ENCODE measurements at regions not wholly inside any gene's neighbourhood (a gene's known extent, or its start where the extent isn't known, plus 50 kb on each side); places are given as distances from the start of the nearest gene placed in this dataset.
"Not testable (repeated sequence)": the region's sequence is repeated elsewhere in the genome, so short reads cannot be mapped to it uniquely, and the experiment has no call there.

DNA sequence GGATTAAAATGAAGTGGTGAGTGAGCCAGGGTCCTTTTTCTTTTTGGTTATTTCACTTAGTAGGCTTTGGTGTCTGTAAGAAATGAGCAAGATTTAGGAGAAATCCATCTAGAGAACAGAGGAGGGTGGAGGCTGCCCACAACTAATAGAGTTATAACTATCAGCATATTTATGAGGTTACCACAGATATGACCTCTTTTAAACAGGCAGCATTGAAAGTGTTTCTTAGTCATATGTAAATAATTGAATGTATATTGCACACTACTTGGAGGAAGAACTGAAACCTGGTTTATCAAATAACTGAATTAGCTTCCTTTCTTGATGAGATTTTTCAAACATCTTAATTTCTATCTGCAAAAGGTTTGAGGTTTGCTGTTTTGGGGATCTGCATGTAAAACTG, 483.1 kb upstream of the PIK3R1 start:
- peak; percentile 2 for DNase-seq

GRCh38 chr5:67731886-67732285, 483.7 kb upstream of the PIK3R1 start:
- no peak for DNase-seq

DNA sequence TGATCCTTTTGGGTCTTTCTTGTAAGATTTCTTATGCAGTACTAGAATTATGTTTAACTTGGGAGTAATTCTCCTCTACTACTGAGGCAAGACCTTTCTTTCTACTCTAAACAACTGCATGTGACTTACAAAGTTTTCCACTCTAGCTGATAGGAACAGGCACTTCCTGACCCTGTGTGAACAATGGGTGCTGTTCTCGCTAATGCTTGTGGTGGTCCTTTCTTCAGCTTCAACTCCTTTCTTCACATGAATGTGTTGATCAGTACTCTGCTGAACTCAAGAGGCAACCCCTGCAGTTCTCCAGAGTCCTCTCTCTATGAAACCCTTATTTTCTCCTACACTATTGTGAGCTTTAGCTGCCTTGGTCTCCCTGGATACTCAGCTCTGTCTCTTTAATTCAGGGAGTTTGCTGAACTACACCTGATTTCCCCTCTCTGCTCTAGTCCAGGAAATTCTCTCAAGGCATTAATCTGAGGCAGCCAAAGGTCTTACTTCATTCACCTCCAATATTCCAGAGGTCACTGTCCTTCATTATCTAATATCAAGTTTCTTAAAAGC, 484.6 kb upstream of the PIK3R1 start:
- no peak for DNase-seq

DNA sequence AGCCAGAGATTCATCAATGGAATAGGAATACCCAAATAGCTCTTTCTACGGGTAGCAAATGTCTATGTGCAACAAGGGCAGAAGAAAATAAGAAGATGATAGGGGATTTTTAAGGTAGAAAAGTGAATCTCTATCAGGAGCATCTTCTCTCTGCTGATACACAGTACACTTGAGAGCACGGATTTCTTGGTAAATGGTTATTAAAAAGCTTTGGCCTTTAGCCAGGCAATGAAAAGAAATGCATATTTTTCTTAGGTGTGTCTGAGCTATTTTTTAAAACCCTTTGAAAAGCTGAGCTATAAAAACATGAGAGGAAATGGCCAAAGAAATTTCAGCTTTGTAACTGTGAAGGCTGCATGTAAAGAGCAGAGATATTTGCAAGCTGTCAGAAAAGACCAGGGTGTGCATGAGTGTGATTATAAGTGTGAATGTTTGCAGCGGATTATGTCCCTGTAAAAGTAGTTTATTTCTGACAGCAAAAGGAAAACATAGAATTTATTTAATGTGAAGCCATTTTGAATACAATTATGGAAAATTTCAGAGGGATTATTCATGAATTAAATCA, 487.1 kb upstream of the PIK3R1 start:
- DNase-seq, result no peak

DNA sequence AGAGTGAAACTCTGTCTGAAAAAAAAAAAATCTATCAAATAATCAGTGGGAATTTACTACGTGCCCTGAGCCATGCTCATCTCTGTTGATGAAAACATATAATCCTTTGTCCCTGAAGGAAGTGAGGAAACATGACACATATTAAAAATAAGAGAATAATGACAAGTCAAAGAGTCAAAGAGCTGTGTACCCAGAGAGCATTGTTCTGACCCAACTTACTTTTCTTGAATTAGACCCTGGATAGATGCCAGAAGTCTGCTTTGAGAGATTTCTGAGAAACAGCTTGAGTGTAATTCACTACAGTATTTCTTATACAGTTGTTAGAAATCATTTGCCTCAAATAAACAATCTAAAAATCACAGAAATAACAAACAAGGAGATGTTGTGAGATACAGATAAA, 490.0 kb upstream of the PIK3R1 start:
- no peak for DNase-seq

- DNase-seq, result no peak
Observed at GRCh38 chr5:67724412-67725135, 491.0 kb upstream of the PIK3R1 start.

DNA sequence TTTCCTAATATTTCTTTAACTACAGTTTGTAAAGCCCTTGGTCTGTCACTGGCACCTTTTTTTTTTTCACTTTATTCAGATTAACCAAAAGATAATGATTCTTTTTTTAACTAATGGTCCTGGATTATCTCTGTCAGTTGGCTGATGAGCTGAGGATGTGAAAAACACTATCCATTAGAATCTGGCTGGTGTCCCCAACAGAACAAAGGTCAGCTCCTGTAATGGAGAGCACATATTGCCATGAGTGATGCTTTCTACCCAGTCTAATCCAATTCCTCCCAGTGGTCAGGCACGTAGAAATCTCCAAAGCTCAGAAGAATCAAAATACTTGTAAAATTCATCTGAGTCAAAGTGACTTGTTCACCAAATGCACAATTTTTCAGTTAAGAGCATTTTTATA, 491.7 kb upstream of the PIK3R1 start:
- DNase-seq, result no peak

DNA sequence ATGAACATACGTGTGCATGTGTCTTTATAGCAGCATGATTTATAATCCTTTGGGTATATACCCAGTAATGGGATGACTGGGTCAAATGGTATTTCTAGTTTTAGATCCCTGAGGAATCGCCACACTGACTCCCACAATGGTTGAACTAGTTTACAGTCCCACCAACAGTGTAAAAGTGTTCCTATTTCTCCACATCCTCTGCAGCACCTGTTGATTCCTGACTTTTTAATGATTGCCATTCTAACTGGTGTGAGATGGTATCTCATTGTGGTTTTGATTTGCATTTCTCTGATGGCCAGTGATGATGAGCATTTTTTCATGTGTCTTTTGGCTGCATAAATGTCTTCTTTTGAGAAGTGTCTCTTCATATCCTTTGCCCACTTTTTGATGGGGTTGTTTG, 493.0 kb upstream of the PIK3R1 start:
- DNase-seq, result not testable (repeated sequence)

GRCh38 chr5:67720162-67720772, 495.3 kb upstream of the PIK3R1 start:
- DNase-seq, result no peak

DNA sequence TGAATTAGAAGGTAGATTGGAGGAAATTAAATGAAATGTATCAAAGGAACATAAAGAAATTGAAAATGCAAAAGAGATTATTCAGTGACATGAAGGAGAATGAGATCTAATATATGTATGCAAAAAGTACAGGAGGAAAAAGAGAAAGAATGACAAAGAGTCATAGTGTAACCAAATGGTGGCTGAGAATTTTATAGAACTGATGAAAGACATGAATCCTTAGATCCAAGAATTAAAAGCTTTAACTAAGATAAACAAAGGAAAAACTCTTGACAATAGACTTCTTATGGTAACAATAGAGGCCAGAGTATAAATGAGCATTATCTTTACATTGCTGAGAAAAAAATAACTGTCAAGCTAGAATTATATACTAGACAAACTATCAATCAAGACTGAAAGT, 505.4 kb upstream of the CD180 start:
- no peak for DNase-seq

DNA sequence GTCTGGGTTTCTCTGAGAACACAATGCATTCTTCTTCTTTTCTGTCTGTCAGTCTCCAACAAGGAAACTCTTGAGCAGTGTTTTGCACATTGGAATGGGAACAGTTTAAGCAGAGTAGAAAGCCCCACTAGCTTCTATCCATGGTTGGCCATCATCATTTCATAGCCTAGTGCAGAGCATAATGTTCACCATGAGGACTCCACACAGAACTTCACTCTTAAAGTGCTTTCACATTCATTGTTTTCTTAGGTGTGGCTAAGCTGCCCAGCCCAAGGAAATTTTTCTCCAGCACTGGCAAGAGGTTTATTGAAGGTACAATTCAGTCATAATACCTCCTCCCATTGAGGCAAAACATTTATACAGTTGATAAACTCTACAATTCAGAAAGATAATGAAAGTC, 503.0 kb upstream of the CD180 start:
- DNase-seq, result no peak

DNA sequence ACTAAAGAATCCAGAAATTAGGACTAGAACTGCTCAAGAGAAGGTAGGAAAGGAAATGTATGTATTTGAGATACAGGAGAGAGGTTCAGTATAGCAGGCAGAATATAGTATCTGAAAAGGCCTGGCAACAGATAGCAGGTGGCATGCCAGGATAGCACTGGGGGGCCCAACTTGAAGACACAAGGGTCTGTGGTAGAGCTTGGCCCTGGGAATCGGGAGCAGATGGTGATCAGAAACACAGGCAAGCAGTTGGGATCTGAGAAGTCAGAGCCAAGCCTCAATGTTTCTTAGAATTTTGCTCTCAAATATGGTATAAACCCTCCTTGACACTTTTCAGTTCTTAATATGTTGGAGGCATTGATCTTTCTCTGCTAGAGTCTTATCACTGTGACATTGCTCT, 499.8 kb upstream of the CD180 start:
- no peak for DNase-seq

DNA sequence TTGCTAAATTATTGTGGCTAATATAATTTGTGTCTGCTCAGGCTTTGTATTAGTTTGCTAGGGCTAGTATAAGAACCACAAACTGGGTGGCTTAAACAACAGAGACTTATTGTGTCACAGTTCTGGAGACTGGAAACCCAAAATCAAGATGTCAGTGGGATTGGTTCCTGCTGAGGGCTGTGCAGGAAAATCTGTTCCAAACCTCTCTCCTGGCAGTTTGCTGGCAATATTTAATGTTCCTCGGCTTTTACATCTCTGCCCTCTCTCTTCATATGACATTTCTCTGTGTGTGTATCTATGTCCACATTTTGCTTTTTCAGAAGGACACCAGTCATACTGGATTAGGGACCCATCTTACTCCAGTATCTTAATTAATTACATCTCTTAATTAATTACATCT, 498.8 kb upstream of the CD180 start:
- DNase-seq, result no peak

DNA sequence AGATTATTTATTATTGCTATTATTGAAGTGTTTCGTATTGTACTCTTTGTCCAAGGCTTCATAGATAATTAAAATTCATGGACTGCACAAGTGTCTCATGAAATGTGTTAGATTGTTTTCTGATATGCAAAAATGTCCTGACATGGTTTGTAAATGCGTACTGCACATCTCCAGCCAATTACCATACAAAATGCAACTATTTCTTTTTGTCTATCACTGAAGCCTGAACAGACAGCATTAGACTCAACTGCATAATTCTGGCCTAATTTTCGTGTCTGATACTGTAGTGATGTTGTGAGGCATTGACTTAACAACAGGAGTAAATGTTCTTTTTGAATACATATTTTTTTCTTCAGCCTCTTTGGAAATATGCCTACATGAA, 498.2 kb upstream of the CD180 start:
- DNase-seq, result no peak

DNA sequence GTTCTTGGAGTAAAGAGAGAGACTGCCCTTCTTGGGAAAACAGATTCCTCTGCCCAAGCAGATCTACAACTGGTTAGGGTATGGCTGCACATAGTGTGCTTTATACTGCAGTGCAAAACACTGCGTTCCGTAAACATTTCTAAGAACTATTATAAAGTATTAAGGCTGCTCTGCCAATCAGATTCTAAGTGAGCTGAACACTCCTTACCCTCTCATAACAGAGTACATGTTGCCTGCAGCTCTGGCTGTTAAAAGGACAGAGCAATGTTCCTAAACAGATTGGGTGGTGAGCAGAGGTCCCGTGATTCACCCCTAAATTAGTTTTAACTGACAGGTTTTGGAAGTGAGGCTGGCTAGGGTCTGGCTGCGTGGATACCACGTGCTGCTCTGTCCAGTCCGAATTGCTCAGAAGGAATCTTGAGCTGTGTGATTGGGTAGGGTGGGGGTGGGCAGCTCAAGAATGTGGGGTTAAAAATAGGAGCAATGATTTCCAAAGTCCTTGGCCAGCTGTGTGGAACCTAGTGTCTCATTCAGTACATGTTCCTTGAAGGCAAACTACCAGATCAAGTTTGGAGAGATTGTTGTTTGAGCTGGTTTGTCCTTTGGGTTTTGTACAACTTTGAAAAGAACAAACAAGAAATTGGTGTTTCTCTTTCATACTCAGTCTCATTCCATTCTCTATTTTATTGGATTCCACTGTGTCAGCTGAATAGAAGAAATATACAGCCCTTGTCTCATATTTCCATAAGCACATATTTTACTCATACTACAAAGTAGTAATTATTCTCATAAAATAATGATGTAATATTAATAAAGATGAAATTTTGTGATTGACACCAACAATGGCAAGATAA, 497.6 kb upstream of the CD180 start:
- no peak for DNase-seq

DNA sequence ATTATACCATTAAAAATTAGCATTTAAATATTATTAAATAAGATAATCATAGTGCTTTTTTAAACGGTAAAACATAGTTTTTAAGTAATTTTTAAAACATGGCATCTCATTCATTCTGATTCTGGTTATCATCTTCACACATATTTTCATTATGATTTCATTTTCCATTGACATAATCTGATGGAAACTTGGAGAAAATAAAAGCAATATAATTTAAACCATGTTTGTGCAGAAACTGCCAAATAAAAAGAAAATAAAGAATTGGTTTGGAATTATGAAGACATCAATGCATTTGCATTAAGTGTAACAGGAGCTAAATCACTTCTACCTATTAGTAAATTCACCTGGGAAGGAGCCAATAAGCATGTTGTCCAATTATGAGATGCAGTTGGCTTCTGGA, 490.1 kb upstream of the CD180 start:
- DNase-seq, result no peak

- no peak for DNase-seq
Observed at GRCh38 chr5:67681703-67682102, 485.1 kb upstream of the CD180 start.

DNA sequence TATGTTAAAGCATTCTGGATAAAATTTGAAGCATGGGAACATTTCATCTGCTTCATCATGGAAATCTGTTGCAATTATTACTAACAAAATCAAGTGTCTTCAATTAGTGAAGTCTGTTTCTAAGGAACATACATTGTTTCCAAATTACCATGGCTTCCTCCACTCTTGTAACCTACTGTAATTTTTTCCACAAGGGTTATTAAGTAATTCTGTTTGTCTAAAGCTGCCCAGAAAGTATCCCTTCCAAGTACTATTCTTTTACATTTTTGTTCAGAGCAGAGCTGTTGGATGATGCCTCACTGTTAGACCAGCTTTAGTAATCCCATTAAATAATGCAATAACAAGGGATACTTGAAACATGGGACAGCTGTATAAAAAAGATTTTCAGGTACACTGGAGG, 483.5 kb upstream of the CD180 start:
- no peak for DNase-seq

DNA sequence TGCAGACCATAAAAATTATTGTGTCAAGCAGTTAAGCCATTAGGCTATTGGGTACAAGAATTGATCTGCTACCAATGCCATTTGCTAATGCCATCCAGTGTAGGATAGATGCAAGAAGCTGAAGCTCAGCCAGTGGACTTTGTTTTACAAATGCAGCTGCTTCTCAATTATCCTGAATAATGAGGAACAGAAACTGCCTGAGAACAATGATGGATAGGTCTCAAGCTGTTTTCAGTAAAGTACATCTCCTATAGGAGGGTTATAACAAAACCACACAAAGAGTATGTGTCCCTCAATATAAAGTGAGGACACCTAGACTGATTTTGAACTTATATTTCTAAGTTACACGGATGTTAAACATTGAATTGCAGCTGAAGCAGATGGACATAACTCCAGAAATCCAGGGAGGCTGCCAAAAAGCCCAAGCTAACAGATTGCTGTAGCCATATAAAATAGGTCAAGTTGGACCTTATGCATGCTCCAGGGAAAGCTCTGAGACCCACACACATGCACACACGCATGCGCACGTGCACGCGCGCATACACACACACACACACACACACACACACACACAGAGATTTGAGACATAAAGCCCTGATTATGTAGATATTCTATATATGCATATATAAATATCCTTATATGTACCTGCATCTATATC, 482.7 kb upstream of the CD180 start:
- peak; percentile 10 for DNase-seq

GRCh38 chr5:67678594-67678993, 482.0 kb upstream of the CD180 start:
- DNase-seq, result no peak

- DNase-seq, result no peak
Observed at GRCh38 chr5:67677422-67677970, 480.9 kb upstream of the CD180 start.

DNA sequence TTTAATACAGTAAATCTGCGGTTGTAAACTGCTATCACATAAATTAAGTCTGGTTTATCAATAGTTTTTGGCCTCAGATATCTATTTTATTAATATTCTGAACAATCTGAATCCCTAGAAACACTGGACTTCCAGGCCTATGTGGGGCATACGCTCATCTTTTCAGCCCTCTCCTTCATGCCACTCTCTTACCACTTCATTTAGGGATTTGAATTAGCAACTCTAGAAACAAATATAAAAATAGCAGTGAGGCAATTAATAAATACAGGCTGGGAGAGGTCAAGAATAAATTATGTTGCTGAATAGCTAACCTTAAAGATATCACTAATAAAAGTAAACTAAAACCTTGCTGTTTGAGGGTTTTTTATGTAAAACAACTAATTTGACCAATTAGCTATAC, 480.3 kb upstream of the CD180 start:
- no peak for DNase-seq

Data from suppressor macrophage treated with lipopolysaccharide for 4 hours (primary cell).